GM19438 (cell line): ENCODE measurements at regions not wholly inside any gene's neighbourhood (a gene's known extent, or its start where the extent isn't known, plus 50 kb on each side); places are given as distances from the start of the nearest gene placed in this dataset.
"Not testable (repeated sequence)": the region's sequence is repeated elsewhere in the genome, so short reads cannot be mapped to it uniquely, and the experiment has no call there.

Experiments
- ATAC-seq: cut with Tn5 transposase; IDR thresholded peaks from one replicate; pipeline ENCODE4 v1.9.1; 2021; ENCODE audit warnings: low read depth; ENCODE audit not compliant: unreplicated experiment

DNA sequence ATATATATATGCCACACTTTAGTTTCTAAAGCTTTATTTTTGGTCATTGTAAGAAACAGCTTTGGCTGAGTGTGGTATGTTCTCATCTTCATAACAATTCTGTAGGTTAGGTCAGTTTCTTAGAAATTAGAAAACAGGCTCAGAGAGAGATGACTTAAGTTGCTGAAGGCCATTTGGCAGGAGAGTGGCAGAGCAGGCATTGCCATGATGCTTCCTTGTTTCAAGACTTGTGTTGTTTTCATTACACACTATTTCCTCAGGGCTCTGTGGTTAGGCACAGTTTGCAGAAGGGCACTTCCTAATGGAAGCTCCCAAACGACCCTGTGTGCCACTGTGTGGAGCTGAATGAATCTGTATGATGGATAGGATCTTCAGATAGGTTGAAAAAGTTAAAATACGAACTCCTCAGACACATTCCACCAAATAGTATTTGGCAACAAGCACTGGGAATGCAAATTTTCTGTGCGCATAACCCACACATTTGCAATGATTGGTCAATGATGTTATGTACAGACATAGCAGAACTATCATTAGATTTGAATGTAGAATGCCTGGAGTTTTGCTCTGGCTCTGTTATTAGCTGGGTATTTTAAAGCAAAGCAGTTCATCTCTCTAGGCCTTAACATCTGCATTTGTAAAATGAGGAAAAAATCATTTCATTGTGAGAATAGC is 274.3 kb upstream of the HS3ST1 start:
- no peak for ATAC-seq

GRCh38 chr4:11701966-11702725 is 273.5 kb upstream of the HS3ST1 start:
- no peak for ATAC-seq

GRCh38 chr4:11700751-11701226 is 272.1 kb upstream of the HS3ST1 start:
- ATAC-seq: no peak

- ATAC-seq: no peak
These were observed 270.3 kb upstream of the HS3ST1 start for GRCh38 chr4:11698846-11699590.

GRCh38 chr4:11698033-11698432 is 269.3 kb upstream of the HS3ST1 start:
- ATAC-seq: no peak

DNA sequence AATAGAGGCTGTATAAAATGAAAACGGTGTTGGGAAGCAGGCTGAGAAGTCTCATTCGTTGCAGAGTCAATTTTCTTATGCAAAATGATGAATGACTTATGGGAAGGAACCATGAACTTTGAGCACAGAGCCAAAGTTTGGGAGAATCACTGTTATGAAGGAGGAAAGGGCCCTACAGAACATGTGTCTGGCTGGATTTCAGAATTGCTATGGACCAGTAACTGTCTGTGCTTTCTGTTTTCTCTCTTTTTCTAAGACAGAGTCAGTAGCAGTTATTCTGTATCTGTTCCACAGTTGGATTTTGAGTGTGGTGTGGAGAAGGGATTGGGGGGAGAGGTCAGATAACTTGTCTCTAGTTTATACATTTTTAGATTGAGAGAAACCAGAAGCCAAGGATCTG is 265.0 kb upstream of the HS3ST1 start:
- ATAC-seq: no peak

GRCh38 chr4:11691236-11691635 is 262.5 kb upstream of the HS3ST1 start:
- no peak for ATAC-seq

DNA sequence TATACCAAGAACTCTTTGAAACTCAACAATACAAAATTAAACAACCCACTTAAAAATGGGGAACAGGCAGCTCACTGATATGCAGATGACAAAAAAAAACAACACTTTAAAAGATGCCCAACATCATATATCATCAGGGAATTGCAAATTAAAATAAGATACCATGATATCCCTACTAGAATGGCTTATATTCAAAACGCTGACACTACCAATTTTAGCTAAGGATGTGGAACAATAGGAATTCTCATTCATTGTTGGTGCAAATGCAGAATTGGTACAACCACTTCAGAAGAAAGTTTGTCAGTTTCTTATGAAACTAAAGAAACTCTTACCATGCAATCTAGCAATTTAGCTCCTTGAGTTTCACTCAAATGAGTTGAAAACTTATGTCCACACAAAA is 259.0 kb upstream of the HS3ST1 start:
- no peak for ATAC-seq

DNA sequence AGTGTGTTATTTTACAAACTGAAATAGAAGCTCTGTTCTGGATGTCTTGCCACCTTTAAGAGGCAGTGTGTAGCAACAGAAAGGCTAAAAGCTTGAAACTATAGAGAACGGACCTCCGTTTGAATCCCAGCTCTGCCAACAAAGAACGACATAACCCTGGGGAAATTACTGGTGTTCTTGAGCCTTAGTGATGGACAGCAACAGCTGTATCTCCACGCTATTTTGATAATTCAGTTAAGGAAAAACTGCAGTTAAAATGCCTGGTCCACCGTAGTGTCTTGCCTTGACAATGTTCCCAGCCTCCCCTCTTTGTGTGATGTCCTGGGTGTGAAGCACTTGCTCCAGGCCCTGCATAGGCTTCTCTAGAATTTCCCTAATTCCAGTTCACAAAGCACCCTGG is 256.8 kb upstream of the HS3ST1 start:
- ATAC-seq: no peak

DNA sequence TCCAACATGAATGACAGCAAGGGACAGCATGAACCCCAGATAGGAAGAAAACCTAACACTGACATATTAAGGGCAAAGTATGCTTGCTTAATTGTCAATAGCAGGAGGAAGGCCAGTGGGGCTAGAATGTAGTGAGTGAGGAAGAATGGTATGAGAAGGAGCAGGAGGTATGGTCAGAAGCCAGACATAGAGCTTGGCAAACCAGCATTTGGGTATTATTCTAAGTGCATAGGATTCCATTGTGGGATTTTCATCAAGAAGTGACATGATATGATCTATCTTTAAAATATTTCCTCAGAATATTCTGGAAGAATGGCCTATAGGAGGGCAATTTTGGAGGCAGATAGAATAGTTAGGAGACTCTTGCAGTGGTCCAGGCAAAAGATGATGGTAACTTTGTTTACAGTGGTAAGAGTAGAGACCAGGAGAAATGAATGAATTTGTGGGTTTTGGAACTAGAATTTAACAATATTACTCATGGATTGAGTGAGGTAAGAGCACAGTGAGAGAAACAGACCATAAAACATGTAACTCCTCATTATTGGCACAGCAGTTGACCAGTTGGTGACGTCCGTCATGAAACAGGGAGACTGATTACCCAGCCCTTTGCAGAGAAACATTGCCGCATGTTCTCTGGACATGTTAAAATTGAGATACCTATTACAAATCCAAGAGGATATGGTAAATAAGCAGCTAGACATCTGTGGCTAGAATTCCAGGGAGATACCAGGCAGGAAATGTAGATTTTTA is 246.5 kb upstream of the HS3ST1 start:
- ATAC-seq: no peak

- ATAC-seq: no peak
These were observed 241.6 kb upstream of the HS3ST1 start for GRCh38 chr4:11670304-11670703.

DNA sequence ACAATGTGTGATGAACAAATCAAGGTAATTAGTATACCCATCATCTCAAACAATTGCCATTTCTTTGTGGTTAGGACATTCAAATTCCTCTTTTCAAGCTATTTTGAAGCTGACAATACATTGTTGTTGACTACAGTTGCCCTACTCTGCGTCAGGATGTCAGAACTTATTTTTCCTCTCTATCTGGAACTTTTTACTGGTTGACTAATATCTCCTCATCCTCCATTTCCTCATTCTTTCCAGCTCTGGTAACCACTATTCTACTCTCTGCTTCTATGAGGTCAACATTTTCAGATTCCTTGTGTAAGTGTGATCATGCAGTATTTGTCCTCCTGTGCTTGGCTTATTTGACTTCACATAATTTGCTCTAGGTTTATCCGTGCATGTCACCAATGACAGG is 240.5 kb upstream of the HS3ST1 start:
- ATAC-seq: no peak

DNA sequence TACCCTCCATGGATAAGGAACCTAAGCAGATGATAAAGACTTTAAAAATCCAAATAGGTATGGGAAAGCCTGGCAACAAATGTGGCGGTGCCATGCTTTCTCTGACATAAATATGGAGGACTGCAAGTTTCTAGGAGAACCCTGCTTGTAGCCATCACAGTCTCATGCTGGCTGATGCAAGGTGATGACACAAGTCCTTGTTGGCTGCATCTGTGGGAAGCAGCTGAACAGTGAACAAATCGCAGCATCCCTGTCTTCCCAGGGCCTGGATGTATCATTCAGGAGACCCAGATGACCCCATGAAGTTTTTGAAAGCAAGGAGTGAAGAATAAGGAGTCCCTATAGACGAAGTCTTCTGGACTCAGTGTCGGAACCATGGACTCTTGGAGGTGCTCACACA is 234.4 kb upstream of the HS3ST1 start:
- ATAC-seq: no peak

GRCh38 chr4:11650801-11651596 is 222.3 kb upstream of the HS3ST1 start:
- ATAC-seq: no peak

GRCh38 chr4:11647433-11647832 is 218.7 kb upstream of the HS3ST1 start:
- ATAC-seq: no peak

DNA sequence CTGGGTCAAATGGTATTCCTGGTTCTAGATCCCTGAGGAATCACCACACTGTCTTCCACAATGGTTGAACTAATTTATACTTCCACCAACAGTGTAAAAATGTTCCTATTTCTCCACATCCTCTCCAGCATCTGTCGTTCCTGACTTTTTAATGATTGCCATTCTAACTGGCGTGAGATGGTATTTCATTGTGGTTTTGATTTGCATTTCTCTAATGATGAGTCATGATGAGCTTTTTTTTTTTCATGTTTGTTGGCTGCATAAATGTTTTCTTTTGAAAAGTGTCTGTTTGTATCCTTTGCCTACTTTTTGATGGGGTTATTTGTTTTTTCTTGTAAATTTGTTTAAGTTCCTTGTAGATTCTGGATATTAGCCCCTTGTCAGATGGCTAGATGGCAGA is 214.4 kb upstream of the HS3ST1 start:
- not testable (repeated sequence) for ATAC-seq

DNA sequence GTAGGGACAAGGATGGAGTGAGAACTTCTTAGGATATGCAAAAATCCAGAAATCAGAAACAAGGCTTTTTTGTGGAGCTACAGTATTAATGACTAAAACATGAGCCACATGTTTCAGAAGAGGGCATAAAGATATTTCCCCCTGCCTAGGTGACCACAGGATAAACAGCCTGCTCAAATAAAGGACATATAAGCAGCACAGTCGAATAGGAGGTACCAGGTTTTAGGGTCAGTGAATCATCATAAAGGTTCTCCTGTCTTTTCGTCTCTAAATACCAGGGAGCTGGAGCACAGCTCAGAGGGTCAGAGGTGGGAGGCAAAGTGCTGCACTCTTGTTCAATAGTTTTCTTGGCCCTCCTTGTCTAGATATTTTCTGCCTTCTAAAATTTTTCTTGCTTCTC is 211.9 kb upstream of the HS3ST1 start:
- no peak for ATAC-seq

- ATAC-seq: no peak
These were observed 207.9 kb upstream of the HS3ST1 start for GRCh38 chr4:11636551-11636950.

GRCh38 chr4:11636031-11636430 is 207.3 kb upstream of the HS3ST1 start:
- no peak for ATAC-seq

DNA sequence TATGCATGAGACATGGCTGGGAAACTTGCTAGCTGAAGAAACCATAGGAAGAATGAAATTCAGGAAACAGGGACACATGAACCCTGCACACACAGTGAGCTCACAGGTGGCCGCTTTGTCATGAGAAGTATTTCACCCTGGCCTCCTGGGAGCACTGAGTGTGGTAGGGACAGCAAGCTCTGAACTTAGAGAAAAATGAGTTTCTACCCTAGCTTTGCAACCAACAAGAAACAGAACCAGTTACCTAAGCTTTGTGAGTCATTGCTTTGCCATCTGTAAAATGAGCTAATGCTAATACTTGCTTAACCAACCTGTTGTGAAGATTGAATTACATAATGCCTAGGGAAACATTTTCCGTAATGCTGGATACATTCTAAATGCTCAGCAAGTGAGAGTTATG is 206.6 kb upstream of the HS3ST1 start:
- ATAC-seq: no peak
